HUDEP-2 (cell line): ENCODE measurements at regions not wholly inside any gene's neighbourhood (a gene's known extent, or its start where the extent isn't known, plus 50 kb on each side); places are given as distances from the start of the nearest gene placed in this dataset.

ENCODE experiments used
- DNase-seq, 76 experiments: peaks; one replicate each; lab custom pipeline; 2025; ENCODE audit not compliant: unreplicated experiment in 76 of 76; lab: John Stamatoyannopoulos, UW

- no peak for DNase-seq
Observed at GRCh38 chr16:17617021-17617552, 146.3 kb upstream of the XYLT1 start.

DNA sequence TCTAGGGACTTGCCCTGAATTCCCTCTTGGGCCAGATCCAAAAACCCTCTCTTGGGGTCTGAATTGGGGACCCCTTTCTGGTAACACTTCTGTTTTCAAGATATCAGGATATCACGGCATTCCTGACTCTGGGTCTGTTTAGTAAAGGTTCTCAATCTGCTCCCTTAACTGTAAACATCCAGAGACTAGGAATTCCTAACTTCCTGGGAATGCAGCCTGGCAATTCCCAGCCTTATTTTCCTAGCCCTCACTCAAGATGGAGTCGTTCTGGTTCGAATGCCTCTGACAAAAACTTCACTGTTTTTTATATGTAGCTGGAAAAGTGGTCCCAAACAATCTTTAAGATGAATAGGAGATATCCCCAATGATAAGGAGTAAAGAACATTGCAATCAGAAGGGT lies 141.6 kb upstream of the XYLT1 start:
- DNase-seq: no peak

- no peak for DNase-seq
Observed at GRCh38 chr16:17607609-17608008, 136.8 kb upstream of the XYLT1 start.

DNA sequence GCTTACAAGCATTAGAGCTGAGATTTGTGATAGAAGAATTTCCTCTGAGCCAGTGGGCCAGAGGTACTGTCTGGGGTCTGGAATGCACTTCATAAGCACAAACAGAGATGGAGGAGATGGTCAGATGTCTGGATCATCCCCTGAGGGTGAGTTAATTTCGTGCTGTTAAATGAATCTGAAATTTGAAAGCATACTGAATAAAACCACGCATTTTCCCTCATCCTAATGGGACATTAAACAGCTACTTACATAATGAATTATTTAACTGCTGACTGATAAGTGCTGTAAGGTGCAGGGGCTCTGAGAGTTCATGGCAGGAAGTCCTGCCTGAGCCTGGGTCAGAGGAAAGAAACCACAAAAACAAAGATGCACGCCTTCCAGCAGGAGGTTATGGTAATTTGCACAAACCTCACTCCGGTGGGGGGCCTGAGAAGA lies 136.3 kb upstream of the XYLT1 start:
- no peak for DNase-seq

DNA sequence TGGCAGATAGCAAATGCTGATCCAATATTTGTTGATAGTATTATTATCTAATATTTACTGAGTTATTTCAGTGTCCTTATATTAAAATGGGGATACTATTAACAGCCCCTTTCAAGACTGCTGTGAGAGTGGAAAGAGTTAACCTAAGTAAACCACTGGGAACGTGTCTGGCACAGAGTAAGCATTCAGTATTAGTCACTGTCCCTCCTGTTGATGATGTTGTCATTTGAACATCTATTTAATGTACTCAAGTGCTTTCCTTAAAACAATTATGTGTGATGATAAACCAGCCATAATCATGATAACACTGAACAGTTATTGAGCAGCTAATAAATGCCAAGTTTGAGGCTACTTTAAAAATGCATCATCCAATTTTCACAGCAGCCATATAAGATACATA lies 135.7 kb upstream of the XYLT1 start:
- no peak for DNase-seq

GRCh38 chr16:17605784-17606183 lies 135.0 kb upstream of the XYLT1 start:
- DNase-seq: no peak

- no peak for DNase-seq
Observed at GRCh38 chr16:17603626-17604025, 132.9 kb upstream of the XYLT1 start.

- DNase-seq: no peak
Observed at GRCh38 chr16:17602678-17603077, 131.9 kb upstream of the XYLT1 start.

- DNase-seq: no peak
Observed at GRCh38 chr16:17598968-17599367, 128.2 kb upstream of the XYLT1 start.

DNA sequence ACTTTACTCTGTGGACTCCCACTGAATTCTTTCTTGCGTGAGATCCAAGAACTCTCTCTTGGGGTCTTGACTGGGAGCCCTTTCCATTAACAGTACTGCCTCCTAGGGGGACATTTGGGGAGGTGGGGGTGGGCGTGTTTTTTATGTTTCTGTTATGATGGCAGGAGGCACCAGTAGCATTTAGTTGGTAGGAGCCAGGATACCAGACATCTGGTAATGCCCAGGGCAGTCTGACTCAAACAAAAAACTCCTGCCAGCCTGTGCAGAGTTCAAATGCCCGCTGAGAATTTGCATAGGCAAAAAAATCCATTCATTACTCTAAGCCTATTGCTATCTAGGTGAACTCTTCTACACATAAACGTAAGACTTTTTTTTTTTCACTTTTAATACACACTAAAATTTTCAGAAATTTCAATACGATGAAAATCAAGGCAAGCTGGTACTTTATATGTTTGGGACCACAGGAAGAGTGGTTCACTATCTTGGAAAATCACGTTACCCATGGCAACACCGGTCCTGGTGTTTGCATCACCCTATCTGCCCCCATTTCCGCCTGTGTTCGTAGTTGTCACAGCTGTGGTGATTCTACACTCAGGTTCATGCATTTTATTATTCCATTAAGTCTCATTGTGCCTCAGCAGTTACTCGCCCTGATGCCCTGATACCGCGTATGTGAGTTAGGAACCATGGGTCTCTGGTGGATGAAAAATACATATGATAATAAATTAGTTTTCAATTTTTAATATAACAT lies 121.1 kb upstream of the XYLT1 start:
- no peak for DNase-seq

DNA sequence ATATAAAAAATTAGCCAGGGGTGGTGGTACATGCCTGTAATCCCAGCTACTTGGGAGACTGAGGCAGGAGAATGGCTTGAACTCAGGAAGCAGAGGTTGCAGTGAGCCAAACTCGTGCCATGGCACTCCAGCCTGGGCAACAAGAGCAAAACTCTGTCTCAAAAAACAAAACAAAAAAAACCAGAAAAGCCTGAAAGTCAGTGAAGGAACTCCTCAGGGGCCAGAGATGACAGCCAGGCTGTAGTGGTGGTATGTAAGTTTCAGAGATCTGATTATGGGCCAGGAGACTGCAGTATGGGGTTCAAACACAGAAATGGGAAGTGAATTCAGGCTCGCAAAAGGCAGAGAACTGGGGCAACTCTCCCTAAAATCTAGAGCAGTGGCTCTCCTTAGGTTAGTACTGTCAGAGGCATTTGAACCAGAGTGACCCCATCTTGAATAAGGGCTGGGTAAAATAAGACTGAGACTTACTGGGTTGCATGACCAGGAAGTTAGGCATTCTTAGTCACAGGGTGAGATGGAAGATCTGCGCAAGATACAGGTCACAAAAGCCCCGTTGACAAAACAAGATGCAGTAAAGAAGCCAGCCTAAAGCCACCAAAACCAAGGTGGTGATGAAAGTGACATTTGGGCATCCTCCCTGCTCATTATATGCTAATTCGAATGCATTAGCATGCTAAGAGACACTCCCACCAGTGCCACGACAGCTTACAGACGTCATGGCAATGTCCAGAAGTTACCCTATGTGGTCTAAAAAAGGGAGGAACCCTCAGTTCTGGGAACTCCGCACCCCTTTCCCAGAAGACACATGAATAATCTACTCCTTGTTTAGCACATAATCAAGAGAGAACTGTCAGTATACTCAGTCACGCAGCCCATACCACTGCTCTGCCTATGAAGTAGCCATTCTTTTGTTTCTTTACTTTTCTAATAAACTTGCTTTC lies 120.2 kb upstream of the XYLT1 start:
- no peak for DNase-seq

- DNase-seq: no peak
Observed at GRCh38 chr16:17589898-17590297, 119.1 kb upstream of the XYLT1 start.

GRCh38 chr16:17585449-17586074 lies 114.8 kb upstream of the XYLT1 start:
- no peak for DNase-seq

DNA sequence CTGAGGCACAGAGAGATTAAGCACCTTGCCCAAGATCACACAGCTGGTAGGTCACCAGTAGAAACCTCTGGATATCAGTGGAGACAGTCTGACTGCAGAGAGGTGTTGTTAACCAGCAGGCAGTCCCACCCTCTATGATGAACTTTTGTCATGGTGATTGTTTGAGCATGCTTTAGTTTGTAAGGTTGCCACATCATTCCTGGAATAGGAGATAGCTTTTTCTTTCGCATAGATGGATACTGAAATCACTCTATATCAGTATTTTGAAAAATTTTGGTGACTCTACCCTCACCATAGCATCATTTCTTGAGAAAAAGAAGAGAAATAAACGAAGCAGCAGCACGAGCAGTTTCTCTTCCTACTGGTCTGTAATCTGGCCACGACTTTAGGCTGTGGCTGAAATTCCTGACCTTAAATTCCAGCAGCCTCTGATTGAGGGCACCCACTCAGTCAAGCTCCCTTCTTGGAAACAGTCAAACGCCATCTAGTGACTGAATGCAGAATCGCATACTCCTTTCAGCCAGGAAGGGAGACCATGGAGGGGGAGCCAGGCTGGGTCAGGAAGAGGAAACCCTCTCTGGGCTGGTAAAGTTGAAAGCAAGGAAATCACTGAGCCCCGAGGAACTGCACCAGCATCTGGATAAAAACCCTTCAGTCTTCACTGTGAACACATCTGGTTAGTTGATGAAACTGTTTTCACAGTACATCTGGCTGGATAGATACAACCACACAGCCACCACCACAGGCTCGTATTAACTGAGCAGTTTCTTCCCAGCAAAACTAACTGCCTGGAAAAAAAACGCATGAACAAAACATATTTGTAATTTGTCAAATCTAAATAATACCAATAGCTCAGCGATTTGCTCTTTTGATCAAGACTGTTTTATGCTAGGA lies 108.5 kb upstream of the XYLT1 start:
- peak in 31 of 76 experiments; percentile 1 to 63 (median 16) for DNase-seq

- DNase-seq: no peak
Observed at GRCh38 chr16:17574256-17574655, 103.5 kb upstream of the XYLT1 start.

GRCh38 chr16:17572145-17572544 lies 101.4 kb upstream of the XYLT1 start:
- no peak for DNase-seq

DNA sequence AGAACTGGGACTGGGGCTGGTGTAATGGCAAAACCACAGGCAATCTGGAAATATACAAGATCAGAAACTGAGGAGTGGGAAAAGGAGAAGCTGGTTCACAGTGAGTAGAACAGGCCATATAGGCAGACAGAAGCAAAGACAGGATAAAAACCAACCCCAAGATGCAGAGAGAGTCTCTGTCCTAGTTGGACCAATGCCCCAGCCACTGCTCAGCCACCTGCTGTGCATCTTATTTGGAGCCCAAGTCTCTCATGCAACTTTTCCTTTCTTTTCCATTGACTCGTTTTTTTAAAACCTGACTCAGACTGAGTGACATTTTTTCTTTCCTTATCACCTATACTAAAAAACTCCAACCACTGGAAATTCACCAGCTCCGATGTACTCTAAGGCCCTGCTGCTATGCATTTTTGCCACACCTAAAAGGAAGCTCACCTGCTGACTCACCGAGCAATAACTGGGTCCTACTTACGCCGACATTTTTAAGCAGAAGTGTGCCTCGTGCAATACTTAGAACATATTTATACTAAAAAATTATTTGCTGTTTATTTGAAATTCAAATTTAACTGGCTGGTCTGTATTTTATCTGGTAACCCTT lies 100.8 kb upstream of the XYLT1 start:
- no peak for DNase-seq

DNA sequence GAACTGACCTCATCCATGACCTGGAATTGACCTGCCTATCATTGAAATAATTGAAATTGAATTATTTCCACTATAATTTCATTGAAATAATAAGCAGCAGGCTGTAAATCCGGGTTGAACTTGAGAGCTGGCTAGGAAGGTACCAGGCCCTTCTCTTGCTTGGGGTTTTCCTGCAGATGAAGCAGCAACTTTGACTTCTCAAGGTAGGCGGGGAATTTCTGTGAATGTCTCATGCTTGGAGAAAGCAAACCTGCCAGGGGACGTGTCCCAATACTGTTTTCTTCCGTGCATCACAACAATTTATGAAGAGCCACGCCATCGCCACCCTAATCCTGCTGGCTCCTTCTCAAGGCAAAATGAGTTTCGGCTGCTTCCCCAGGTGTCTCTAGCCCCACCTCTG lies 97.5 kb upstream of the XYLT1 start:
- DNase-seq: no peak

DNA sequence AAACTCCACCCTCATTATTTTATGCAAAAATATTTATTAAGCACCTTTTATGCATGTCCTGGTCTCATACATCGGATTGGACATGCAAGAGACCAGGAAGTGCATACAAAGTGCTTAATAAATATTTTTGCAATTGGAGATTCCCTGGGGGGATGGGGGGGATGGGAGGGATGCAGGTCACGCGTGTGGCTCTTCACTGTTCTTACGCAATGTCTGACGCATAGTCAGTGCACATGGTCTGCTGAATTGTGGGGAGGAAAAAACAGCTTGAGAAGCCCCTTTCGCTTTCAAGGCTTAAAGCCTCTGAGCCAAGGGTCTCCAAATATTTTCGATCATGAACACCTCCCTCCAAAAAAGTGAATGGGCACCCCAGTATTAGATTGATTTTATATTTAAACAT lies 96.7 kb upstream of the XYLT1 start:
- no peak for DNase-seq
